CD4-positive, alpha-beta T cell (primary cell): ENCODE measurements at regions not wholly inside any gene's neighbourhood (a gene's known extent, or its start where the extent isn't known, plus 50 kb on each side); places are given as distances from the start of the nearest gene placed in this dataset.

Source experiments
- ATAC-seq: fragments of 200-7000 bp; cut with Tn5 transposase; one replicate; pipeline ENCODE4 v1.10.0; 2022; ENCODE audit warnings: mild to moderate bottlenecking; ENCODE audit not compliant: poor library complexity
- CTCF ChIA-PET: fragments of 350-600 bp; sonication (Branson Sonifier 250); formaldehyde crosslinking; loops from one replicate; lab custom pipeline; 2021; ENCODE audit warnings: antibody characterized with exemption, inconsistent platforms; lab: Charles Lee
- POLR2A ChIA-PET: fragments of 350-600 bp; sonication (Branson Sonifier 250); formaldehyde crosslinking; loops from one replicate; lab custom pipeline; 2021; ENCODE audit warnings: antibody characterized with exemption, inconsistent platforms; lab: Charles Lee
- DNase-seq, 14 experiments: peaks; one replicate each; pipeline ENCODE4 v3.0.0-alpha.2; 2013 to 2020; ENCODE audit warnings: mixed read lengths in 2 of 14
- H3K27ac ChIP-seq, 2 donors: one replicate each; pipeline versions ENCODE4 v1.5.1 to v1.7.0; 2013; ENCODE audit warnings: low read length in 2 of 2, low read depth in 1 of 2, mild to moderate bottlenecking in 1 of 2
- H3K27me3 ChIP-seq, 2 experiments: 1 replicate in 1 of 2; 2 replicates in 1 of 2; pipeline versions ENCODE4 v1.6.1 to v1.7.0; 2013; ENCODE audit warnings: low read length in 2 of 2, control low read depth in 1 of 2, mild to moderate bottlenecking in 1 of 2, moderate library complexity in 1 of 2; ENCODE audit not compliant: insufficient read depth in 2 of 2, control insufficient read depth in 1 of 2
- H3K36me3 ChIP-seq: one replicate; pipeline ENCODE4 v1.6.1; 2013; ENCODE audit warnings: low read length, control low read depth; ENCODE audit not compliant: insufficient read depth
- H3K4me1 ChIP-seq: one replicate; pipeline ENCODE4 v1.6.1; 2013; ENCODE audit warnings: low read length, control low read depth; ENCODE audit not compliant: insufficient read depth
- H3K4me3 ChIP-seq: one replicate; pipeline ENCODE4 v1.5.1; 2013; ENCODE audit warnings: mild to moderate bottlenecking, low read length, moderate library complexity
- H3K9me3 ChIP-seq, 2 experiments: 1 replicate in 1 of 2; 2 replicates in 1 of 2; pipeline versions ENCODE4 v1.6.1 to v1.7.0; 2013; ENCODE audit warnings: low read length in 2 of 2, mild to moderate bottlenecking in 2 of 2, control low read depth in 1 of 2, moderate library complexity in 1 of 2; ENCODE audit not compliant: control insufficient read depth in 1 of 2, insufficient read depth in 1 of 2
- H3K27ac Mint-ChIP-seq: one replicate; pipeline ENCODE4 v1.8.0; 2020; ENCODE audit warnings: mixed read lengths
- H3K27me3 Mint-ChIP-seq: one replicate; pipeline ENCODE4 v1.8.0; 2021; ENCODE audit warnings: mixed read lengths
- H3K36me3 Mint-ChIP-seq: one replicate; pipeline ENCODE4 v1.8.0; 2021; ENCODE audit warnings: low read depth, mixed read lengths
- H3K4me1 Mint-ChIP-seq: one replicate; pipeline ENCODE4 v1.8.0; 2021; ENCODE audit warnings: low read depth, mixed read lengths
- H3K4me3 Mint-ChIP-seq: one replicate; pipeline ENCODE4 v1.8.0; 2020; ENCODE audit warnings: mild to moderate bottlenecking, mixed read lengths
- H3K9me3 Mint-ChIP-seq: one replicate; pipeline ENCODE4 v1.8.0; 2020; ENCODE audit warnings: mixed read lengths
- CTCF ChIP-seq: fragments of 200-600 bp; IDR thresholded peaks from one replicate; pipeline ENCODE4 v1.8.0; 2022; ENCODE audit warnings: antibody characterized with exemption, mild to moderate bottlenecking
- intact Hi-C, 2 experiments: fragments of 100-400 bp; cut with DNase I in 1 of 2; cut with micrococcal nuclease in 1 of 2; formaldehyde crosslinking; loops; one replicate each; pipeline versions ENCODE4 v1.15.1 to v1.9.0; 2023 to 2025; cut with DNase I, micrococcal nuclease

GRCh38 chr18:67788310-67789164, 272.0 kb upstream of the DSEL start:
- H3K27me3 Mint-ChIP-seq, result no peaks in the 10 kb centered on the region
- H3K27me3 ChIP-seq, result no peaks in the 10 kb centered on the region
- H3K9me3 ChIP-seq, result peaks cover 0 to 7% of the 10 kb centered on the region in 2 experiments
- peaks cover 3% of the 10 kb centered on the region for H3K9me3 Mint-ChIP-seq
- CTCF ChIA-PET, result no interaction called here
- H3K4me3 Mint-ChIP-seq, result no peak overlapping the region
- no peak overlapping the region for H3K27ac Mint-ChIP-seq
- H3K4me1 Mint-ChIP-seq, result no peaks in the 10 kb centered on the region
- no peak for TF ChIP-seq CTCF
- H3K36me3 ChIP-seq, result no peaks in the 10 kb centered on the region
- no peak for ATAC-seq
- no peak overlapping the region for H3K27ac ChIP-seq
- no peaks in the 10 kb centered on the region for H3K4me1 ChIP-seq
- H3K36me3 Mint-ChIP-seq, result no peaks in the 10 kb centered on the region
- POLR2A ChIA-PET, result no interaction called here
- intact Hi-C loops, result no loop called here
- DNase-seq, result no peak
- no peak overlapping the region for H3K4me3 ChIP-seq

GRCh38 chr18:67783196-67783946, 266.9 kb upstream of the DSEL start:
- intact Hi-C loops, result no loop called here
- H3K4me1 Mint-ChIP-seq, result no peaks in the 10 kb centered on the region
- DNase-seq (no peak), ATAC-seq (no peak)
- no peak overlapping the region for H3K27ac ChIP-seq
- H3K36me3 ChIP-seq, result no peaks in the 10 kb centered on the region
- H3K9me3 ChIP-seq, result no peaks in the 10 kb centered on the region
- ChIA-PET CTCF (no interaction called here), POLR2A (no interaction called here)
- H3K4me1 ChIP-seq, result no peaks in the 10 kb centered on the region
- H3K27ac Mint-ChIP-seq, result no peak overlapping the region
- H3K27me3 Mint-ChIP-seq, result no peaks in the 10 kb centered on the region
- TF ChIP-seq CTCF, result no peak
- no peak overlapping the region for H3K4me3 ChIP-seq
- no peaks in the 10 kb centered on the region for H3K9me3 Mint-ChIP-seq
- H3K36me3 Mint-ChIP-seq, result no peaks in the 10 kb centered on the region
- no peak overlapping the region for H3K4me3 Mint-ChIP-seq
- no peaks in the 10 kb centered on the region for H3K27me3 ChIP-seq

GRCh38 chr18:67778016-67778415, 261.5 kb upstream of the DSEL start:
- TF ChIP-seq CTCF, result no peak
- H3K4me1 Mint-ChIP-seq, result no peaks in the 10 kb centered on the region

More at GRCh38 chr18:67778016-67778415, 261.5 kb upstream of the DSEL start:
- intact Hi-C loops, result no loop called here
- Mint-ChIP-seq H3K27me3 (no peaks in the 10 kb centered on the region), H3K4me3 (no peak overlapping the region), H3K27ac (no peak overlapping the region), H3K9me3 (no peaks in the 10 kb centered on the region), H3K36me3 (no peaks in the 10 kb centered on the region)
- ChIA-PET CTCF (no interaction called here), POLR2A (no interaction called here)
- no peak for ATAC-seq
- DNase-seq, result no peak
- Histone ChIP-seq H3K4me1 (no peaks in the 10 kb centered on the region), H3K27me3 (no peaks in the 10 kb centered on the region), H3K4me3 (no peak overlapping the region), H3K9me3 (no peaks in the 10 kb centered on the region), H3K27ac (no peak overlapping the region), H3K36me3 (no peaks in the 10 kb centered on the region)
